SK-N-MC (cell line): ENCODE measurements at regions not wholly inside any gene's neighbourhood (a gene's known extent, or its start where the extent isn't known, plus 50 kb on each side); places are given as distances from the start of the nearest gene placed in this dataset.

Source experiments
- EZH2 ChIP-seq: fragments of 200-600 bp; sonication (generic); IDR thresholded peaks from one replicate; pipeline ENCODE4 v1.6.1; 2017; ENCODE audit warnings: antibody characterized with exemption
- FOXP2 ChIP-seq: optimal IDR thresholded peaks from 2 replicates; pipeline ENCODE3; 2011; ENCODE audit warnings: mild to moderate bottlenecking, moderate library complexity; ENCODE audit not compliant: insufficient read depth; ENCODE audit errors: extremely low read length, control extremely low read depth

GRCh38 chr4:91894006-91894405, 409.8 kb upstream of the GRID2 start:
- TF ChIP-seq EZH2 (no peak), FOXP2 (no peak)
